T-helper 17 cell (primary cell): ENCODE measurements at regions not wholly inside any gene's neighbourhood (a gene's known extent, or its start where the extent isn't known, plus 50 kb on each side); places are given as distances from the start of the nearest gene placed in this dataset.

ENCODE experiments used
- ATAC-seq: fragments of 150-1000 bp; cut with Tn5 transposase; 2 replicates; pipeline ENCODE4 v1.10.0; 2021; ENCODE audit warnings: mild to moderate bottlenecking, moderate library complexity
- DNase-seq, 3 donors: peaks; one replicate each; pipeline versions ENCODE4 v3.0.0 to v3.0.0-alpha.2; 2020 to 2021
- H3K9me3 ChIP-seq: one replicate; pipeline ENCODE4 v1.7.0; 2013; ENCODE audit warnings: low read length, mild to moderate bottlenecking; ENCODE audit not compliant: control insufficient read depth, poor library complexity, severe bottlenecking
- H3K27ac Mint-ChIP-seq: one replicate; pipeline ENCODE4 v1.8.0; 2022; ENCODE audit warnings: mild to moderate bottlenecking, moderate library complexity, mixed read lengths
- H3K27me3 Mint-ChIP-seq: one replicate; pipeline ENCODE4 v1.8.0; 2022; ENCODE audit warnings: mixed read lengths
- H3K36me3 Mint-ChIP-seq: one replicate; pipeline ENCODE4 v1.8.0; 2022; ENCODE audit warnings: low read depth, mixed read lengths
- H3K4me1 Mint-ChIP-seq: one replicate; pipeline ENCODE4 v1.8.0; 2022; ENCODE audit warnings: mild to moderate bottlenecking, mixed read lengths
- H3K4me3 Mint-ChIP-seq: one replicate; pipeline ENCODE4 v1.8.0; 2022; ENCODE audit warnings: mild to moderate bottlenecking, moderate library complexity, mixed read lengths

DNA sequence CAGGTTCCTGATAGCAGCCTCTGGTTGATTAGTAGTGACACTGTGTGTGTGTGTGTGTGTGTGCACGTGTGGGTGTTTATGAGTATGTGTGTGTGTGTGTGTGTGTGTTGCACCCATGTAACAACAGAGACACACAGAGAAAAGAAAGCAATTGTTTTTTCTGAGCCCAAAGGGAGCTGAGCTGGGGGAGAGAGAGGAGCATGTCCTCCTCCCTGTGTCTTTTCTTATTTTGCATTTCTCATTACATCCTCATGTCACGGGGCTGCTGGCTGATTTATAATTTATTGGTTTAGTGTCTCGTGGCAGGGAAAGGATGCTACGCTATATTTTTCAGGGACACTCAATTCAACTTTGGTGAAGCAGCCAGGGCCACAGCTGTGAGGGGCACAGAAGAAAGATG is 511.4 kb downstream of the BCOR start:
- H3K36me3 Mint-ChIP-seq = no peaks in the 10 kb centered on the region
- H3K27ac Mint-ChIP-seq = no peak overlapping the region
- no peak for ATAC-seq
- H3K4me1 Mint-ChIP-seq = no peaks in the 10 kb centered on the region
- H3K9me3 ChIP-seq = no peaks in the 10 kb centered on the region
- no peak overlapping the region for H3K4me3 Mint-ChIP-seq
- no peak for DNase-seq
- no peaks in the 10 kb centered on the region for H3K27me3 Mint-ChIP-seq

- no peak for DNase-seq
- no peaks in the 10 kb centered on the region for H3K4me1 Mint-ChIP-seq
- no peaks in the 10 kb centered on the region for H3K36me3 Mint-ChIP-seq
- H3K27ac Mint-ChIP-seq = no peak overlapping the region
- ATAC-seq = no peak
- H3K27me3 Mint-ChIP-seq = no peaks in the 10 kb centered on the region
- no peaks in the 10 kb centered on the region for H3K9me3 ChIP-seq
- no peak overlapping the region for H3K4me3 Mint-ChIP-seq
Observed at GRCh38 chrX:39591099-39591498, 506.7 kb downstream of the BCOR start.

DNA sequence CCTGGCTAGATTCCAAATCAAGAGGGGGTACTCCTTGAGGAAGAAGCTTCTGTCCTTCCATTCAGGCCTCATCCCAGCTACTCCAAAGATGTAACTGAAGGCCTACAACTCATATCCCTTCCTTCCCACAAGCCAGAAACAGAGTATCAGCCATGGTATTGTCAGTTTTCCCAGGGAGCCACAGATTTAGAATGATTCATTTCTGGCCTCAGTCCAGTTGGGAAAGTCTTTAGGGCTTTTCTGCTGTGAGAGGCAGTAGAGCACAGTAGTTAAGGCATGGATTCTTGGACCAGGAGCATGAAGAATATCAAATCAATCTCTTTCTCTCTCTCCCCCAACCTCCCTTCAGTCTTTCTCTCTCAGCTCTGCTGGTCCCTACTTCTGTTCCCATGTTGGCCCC is 505.0 kb downstream of the BCOR start:
- H3K27me3 Mint-ChIP-seq = no peaks in the 10 kb centered on the region
- no peak for DNase-seq
- H3K4me1 Mint-ChIP-seq = no peaks in the 10 kb centered on the region
- no peak for ATAC-seq
- H3K9me3 ChIP-seq = no peaks in the 10 kb centered on the region
- H3K4me3 Mint-ChIP-seq = no peak overlapping the region
- no peak overlapping the region for H3K27ac Mint-ChIP-seq
- H3K36me3 Mint-ChIP-seq = no peaks in the 10 kb centered on the region

GRCh38 chrX:39595977-39596376 is 501.8 kb downstream of the BCOR start:
- DNase-seq = no peak
- no peak for ATAC-seq
- H3K27me3 Mint-ChIP-seq = no peaks in the 10 kb centered on the region
- no peaks in the 10 kb centered on the region for H3K36me3 Mint-ChIP-seq
- no peak overlapping the region for H3K4me3 Mint-ChIP-seq
- H3K27ac Mint-ChIP-seq = no peak overlapping the region
- no peaks in the 10 kb centered on the region for H3K9me3 ChIP-seq
- H3K4me1 Mint-ChIP-seq = no peaks in the 10 kb centered on the region

GRCh38 chrX:39596437-39596836 is 501.3 kb downstream of the BCOR start:
- H3K4me3 Mint-ChIP-seq = no peak overlapping the region
- no peak overlapping the region for H3K27ac Mint-ChIP-seq
- no peak for DNase-seq
- H3K9me3 ChIP-seq = no peaks in the 10 kb centered on the region
- H3K27me3 Mint-ChIP-seq = no peaks in the 10 kb centered on the region
- ATAC-seq = no peak
- H3K36me3 Mint-ChIP-seq = no peaks in the 10 kb centered on the region
- no peaks in the 10 kb centered on the region for H3K4me1 Mint-ChIP-seq

- Mint-ChIP-seq H3K27ac (no peak overlapping the region), H3K4me1 (no peaks in the 10 kb centered on the region), H3K27me3 (no peaks in the 10 kb centered on the region)
Observed at GRCh38 chrX:39599339-39599738, 498.4 kb downstream of the BCOR start.

DNA sequence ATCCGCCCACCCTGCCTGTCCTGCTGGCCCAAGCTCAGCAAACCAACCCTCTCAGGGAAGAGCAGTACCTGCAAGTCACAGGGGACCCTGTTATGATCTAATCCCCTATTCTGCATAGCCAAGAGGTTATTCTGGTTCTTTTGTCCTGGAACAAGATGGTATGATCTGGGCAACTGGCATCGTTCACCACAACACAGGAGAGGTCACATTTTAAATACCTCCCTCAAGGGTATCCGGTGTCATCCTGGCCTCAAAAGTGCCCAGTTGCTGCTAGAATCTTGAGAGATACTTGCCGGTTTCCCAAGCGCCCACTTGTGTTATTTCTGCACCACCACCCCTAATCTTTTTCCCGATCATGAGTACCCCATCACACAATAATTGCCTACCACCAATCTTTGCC is 497.5 kb downstream of the BCOR start:
- no peak overlapping the region for H3K4me3 Mint-ChIP-seq
- DNase-seq (no peak), ATAC-seq (no peak)
- H3K27me3 Mint-ChIP-seq = no peaks in the 10 kb centered on the region
- no peaks in the 10 kb centered on the region for H3K36me3 Mint-ChIP-seq
- H3K9me3 ChIP-seq = no peaks in the 10 kb centered on the region
- H3K27ac Mint-ChIP-seq = no peak overlapping the region
- no peaks in the 10 kb centered on the region for H3K4me1 Mint-ChIP-seq

More at GRCh38 chrX:39599339-39599738, 498.4 kb downstream of the BCOR start:
- Mint-ChIP-seq H3K4me3 (no peak overlapping the region), H3K36me3 (no peaks in the 10 kb centered on the region)
- no peaks in the 10 kb centered on the region for H3K9me3 ChIP-seq
- no peak for ATAC-seq
- DNase-seq = no peak

DNA sequence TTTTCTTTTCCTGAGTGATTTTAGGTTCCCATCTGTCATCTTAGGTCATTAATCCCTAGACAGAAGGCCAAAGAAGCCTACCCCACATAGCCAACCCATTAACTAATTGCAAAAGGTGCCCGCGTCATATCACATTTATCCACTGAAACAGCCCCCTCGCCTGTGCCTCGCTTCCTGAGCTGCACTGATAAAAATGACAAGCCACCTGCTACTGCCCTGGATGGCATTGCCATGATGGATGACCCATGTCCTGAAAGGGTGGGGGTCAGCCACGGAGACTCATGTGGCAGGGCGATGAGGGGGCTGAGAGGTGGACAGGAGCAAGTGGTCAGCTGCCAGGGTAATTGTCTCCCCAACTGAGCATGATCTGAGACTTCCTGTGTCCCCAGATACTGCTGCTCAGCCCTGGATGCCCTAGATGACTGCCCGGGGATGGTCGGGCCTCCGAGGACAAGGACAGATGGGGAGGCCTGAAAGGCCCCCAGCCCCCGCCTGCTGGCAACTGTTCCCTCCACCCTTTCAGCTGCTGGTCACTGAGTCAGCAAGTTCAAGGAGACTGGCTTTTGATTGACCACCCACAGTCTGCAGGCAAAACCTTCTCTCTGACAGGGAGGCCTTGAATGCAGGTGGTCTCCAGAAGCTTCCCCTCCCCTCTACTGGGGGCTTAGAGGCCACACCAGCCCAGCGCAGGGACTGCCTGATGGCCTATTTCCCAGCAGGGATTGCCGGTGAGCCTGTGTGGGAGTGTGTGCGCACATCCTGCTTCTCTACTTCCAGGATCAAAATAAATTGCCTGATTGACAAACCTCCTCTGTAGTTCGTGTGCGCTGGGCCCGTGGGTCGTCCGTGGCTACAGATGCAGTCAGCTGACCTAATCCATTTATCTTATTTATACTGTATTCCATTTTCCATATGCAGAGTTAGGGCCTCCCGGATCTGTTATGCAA is 496.3 kb downstream of the BCOR start:
- no peaks in the 10 kb centered on the region for H3K9me3 ChIP-seq
- Mint-ChIP-seq H3K27ac (no peak overlapping the region), H3K4me3 (no peak overlapping the region), H3K27me3 (no peaks in the 10 kb centered on the region), H3K36me3 (no peaks in the 10 kb centered on the region), H3K4me1 (no peaks in the 10 kb centered on the region)
- ATAC-seq = no peak
- DNase-seq = no peak

GRCh38 chrX:39602195-39602594 is 495.6 kb downstream of the BCOR start:
- no peak for ATAC-seq
- no peaks in the 10 kb centered on the region for H3K9me3 ChIP-seq
- no peak overlapping the region for H3K4me3 Mint-ChIP-seq
- H3K27ac Mint-ChIP-seq = no peak overlapping the region
- H3K36me3 Mint-ChIP-seq = no peaks in the 10 kb centered on the region
- no peaks in the 10 kb centered on the region for H3K4me1 Mint-ChIP-seq
- DNase-seq = no peak
- no peaks in the 10 kb centered on the region for H3K27me3 Mint-ChIP-seq

DNA sequence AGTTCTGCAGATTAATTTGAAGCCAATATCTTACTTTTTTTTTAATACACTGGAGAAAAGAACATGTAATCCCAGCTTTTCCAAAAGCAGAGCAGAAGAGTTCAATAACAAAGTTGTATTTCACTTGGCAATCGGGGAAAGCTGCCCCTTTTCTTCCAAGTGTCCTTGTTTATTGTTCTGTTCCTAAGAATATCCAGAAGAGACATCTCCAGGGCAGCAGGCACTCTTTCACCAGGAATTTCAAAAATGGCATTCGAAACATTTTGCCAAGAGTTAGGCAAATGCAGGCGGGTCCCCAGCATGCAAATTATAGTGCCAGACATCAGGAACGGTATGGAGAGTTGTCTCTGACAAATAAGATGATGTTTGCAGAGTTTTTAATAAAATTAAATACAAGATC is 494.5 kb downstream of the BCOR start:
- ATAC-seq (no peak), DNase-seq (no peak)
- no peaks in the 10 kb centered on the region for H3K9me3 ChIP-seq
- no peak overlapping the region for H3K4me3 Mint-ChIP-seq
- no peak overlapping the region for H3K27ac Mint-ChIP-seq
- no peaks in the 10 kb centered on the region for H3K4me1 Mint-ChIP-seq
- H3K27me3 Mint-ChIP-seq = no peaks in the 10 kb centered on the region
- H3K36me3 Mint-ChIP-seq = no peaks in the 10 kb centered on the region

- no peak for DNase-seq
- no peak for ATAC-seq
- H3K9me3 ChIP-seq = no peaks in the 10 kb centered on the region
- no peaks in the 10 kb centered on the region for H3K27me3 Mint-ChIP-seq
- H3K27ac Mint-ChIP-seq = no peak overlapping the region
- no peaks in the 10 kb centered on the region for H3K4me1 Mint-ChIP-seq
- H3K4me3 Mint-ChIP-seq = no peak overlapping the region
- H3K36me3 Mint-ChIP-seq = peaks cover under 1% of the 10 kb centered on the region
Observed at GRCh38 chrX:39605183-39605582, 492.6 kb downstream of the BCOR start.

GRCh38 chrX:39605866-39606265 is 491.9 kb downstream of the BCOR start:
- Mint-ChIP-seq H3K4me3 (no peak overlapping the region), H3K4me1 (no peaks in the 10 kb centered on the region)

DNA sequence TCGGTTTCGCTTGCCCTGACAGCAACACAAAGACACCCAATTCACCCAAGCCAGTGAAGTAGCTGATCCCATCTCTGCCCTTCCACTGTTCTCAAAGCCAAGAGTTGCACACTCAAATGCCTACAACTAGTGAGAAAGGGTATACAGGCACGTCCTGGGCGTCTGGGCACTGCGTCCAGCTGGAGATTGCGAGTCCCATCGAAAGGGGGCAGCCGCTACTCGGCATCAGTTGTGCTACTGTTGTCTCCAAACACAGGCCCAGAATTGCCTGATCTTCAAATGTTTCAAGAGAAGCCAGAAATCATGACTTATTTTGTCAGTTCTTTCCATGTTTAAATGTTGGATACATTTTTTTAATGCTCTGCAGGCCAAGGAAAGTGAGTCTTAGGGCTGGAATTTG is 487.8 kb downstream of the BCOR start:
- no peak overlapping the region for H3K4me3 Mint-ChIP-seq
- H3K9me3 ChIP-seq = no peaks in the 10 kb centered on the region
- no peaks in the 10 kb centered on the region for H3K27me3 Mint-ChIP-seq
- H3K36me3 Mint-ChIP-seq = peaks cover 2% of the 10 kb centered on the region
- peaks cover 11% of the 10 kb centered on the region for H3K4me1 Mint-ChIP-seq
- no peak overlapping the region for H3K27ac Mint-ChIP-seq
- DNase-seq (no peak), ATAC-seq (no peak)

More at GRCh38 chrX:39605866-39606265, 491.9 kb downstream of the BCOR start:
- ATAC-seq (no peak), DNase-seq (no peak)
- H3K9me3 ChIP-seq = no peaks in the 10 kb centered on the region
- H3K27me3 Mint-ChIP-seq = no peaks in the 10 kb centered on the region
- no peak overlapping the region for H3K27ac Mint-ChIP-seq
- H3K36me3 Mint-ChIP-seq = peaks cover 2% of the 10 kb centered on the region

GRCh38 chrX:39611468-39611867 is 486.3 kb downstream of the BCOR start:
- H3K27ac Mint-ChIP-seq = no peak overlapping the region
- DNase-seq (no peak), ATAC-seq (no peak)
- no peaks in the 10 kb centered on the region for H3K27me3 Mint-ChIP-seq
- no peak overlapping the region for H3K4me3 Mint-ChIP-seq
- peaks cover 2% of the 10 kb centered on the region for H3K36me3 Mint-ChIP-seq
- peaks cover 11% of the 10 kb centered on the region for H3K4me1 Mint-ChIP-seq
- no peaks in the 10 kb centered on the region for H3K9me3 ChIP-seq
